ENCODE measurements at regions not wholly inside any gene's neighbourhood (a gene's known extent, or its start where the extent isn't known, plus 50 kb on each side); places are given as distances from the start of the nearest gene placed in this dataset.

- no peaks in the 10 kb centered on the region for H3K9me3 ChIP-seq (ENCODE audit: low read length)
- H3K4me2 ChIP-seq (ENCODE audit: low read depth, low read length, poor library complexity, severe bottlenecking), result no peak overlapping the region
- H2AFZ ChIP-seq (ENCODE audit: low read length), result no peak overlapping the region
- no peaks in the 10 kb centered on the region for H3K27me3 ChIP-seq (ENCODE audit: low read length)
- no peaks in the 10 kb centered on the region for H3K4me1 ChIP-seq (ENCODE audit: low read length)
- no peaks in the 10 kb centered on the region for H3K9me2 ChIP-seq (replicated peaks; ENCODE audit: insufficient read depth, low read length)
- H3K27ac ChIP-seq (ENCODE audit: low read length), result no peak overlapping the region
- no peaks in the 10 kb centered on the region for H4K20me1 ChIP-seq (ENCODE audit: insufficient read depth, low read depth, low read length)
- H3K36me3 ChIP-seq (ENCODE audit: insufficient read depth, low read length), result no peaks in the 10 kb centered on the region
- H3K4me3 ChIP-seq (ENCODE audit: low read length), result no peak overlapping the region
- H3K79me2 ChIP-seq (ENCODE audit: low read length), result no peaks in the 10 kb centered on the region
- no peak overlapping the region for H3K9ac ChIP-seq (ENCODE audit: low read length)
- no peak for DNase-seq
These were observed 147.1 kb downstream of the NHLRC3 start for GRCh38 chr13:39185326-39185725.

GRCh38 chr13:39186205-39186875 is 148.1 kb downstream of the NHLRC3 start:
- no peaks in the 10 kb centered on the region for H4K20me1 ChIP-seq (ENCODE audit: insufficient read depth, low read depth, low read length)
- no peaks in the 10 kb centered on the region for H3K9me2 ChIP-seq (replicated peaks; ENCODE audit: insufficient read depth, low read length)
- no peak overlapping the region for H3K4me3 ChIP-seq (ENCODE audit: low read length)
- no peaks in the 10 kb centered on the region for H3K4me1 ChIP-seq (ENCODE audit: low read length)
- H2AFZ ChIP-seq (ENCODE audit: low read length), result no peak overlapping the region
- H3K27me3 ChIP-seq (ENCODE audit: low read length), result no peaks in the 10 kb centered on the region
- no peaks in the 10 kb centered on the region for H3K36me3 ChIP-seq (ENCODE audit: insufficient read depth, low read length)
- no peak overlapping the region for H3K4me2 ChIP-seq (ENCODE audit: low read depth, low read length, poor library complexity, severe bottlenecking)
- no peak for DNase-seq
- H3K79me2 ChIP-seq (ENCODE audit: low read length), result no peaks in the 10 kb centered on the region
- H3K9me3 ChIP-seq (ENCODE audit: low read length), result no peaks in the 10 kb centered on the region
- H3K9ac ChIP-seq (ENCODE audit: low read length), result no peak overlapping the region
- no peak overlapping the region for H3K27ac ChIP-seq (ENCODE audit: low read length)

- Histone ChIP-seq H3K9me3 (ENCODE audit: low read length) (no peaks in the 10 kb centered on the region), H3K27me3 (ENCODE audit: low read length) (no peaks in the 10 kb centered on the region), H3K4me2 (ENCODE audit: low read depth, low read length, poor library complexity, severe bottlenecking) (no peak overlapping the region), H3K9me2 (replicated peaks; ENCODE audit: insufficient read depth, low read length) (no peaks in the 10 kb centered on the region), H3K36me3 (ENCODE audit: insufficient read depth, low read length) (no peaks in the 10 kb centered on the region), H3K9ac (ENCODE audit: low read length) (no peak overlapping the region), H3K4me3 (ENCODE audit: low read length) (no peak overlapping the region), H3K4me1 (ENCODE audit: low read length) (no peaks in the 10 kb centered on the region), H3K79me2 (ENCODE audit: low read length) (no peaks in the 10 kb centered on the region), H4K20me1 (ENCODE audit: insufficient read depth, low read depth, low read length) (no peaks in the 10 kb centered on the region), H2AFZ (ENCODE audit: low read length) (no peak overlapping the region), H3K27ac (ENCODE audit: low read length) (no peak overlapping the region)
- DNase-seq, result no peak
These were observed 151.5 kb downstream of the NHLRC3 start for GRCh38 chr13:39189778-39190177.

GRCh38 chr13:39196965-39197646 is 158.8 kb downstream of the NHLRC3 start:
- no peaks in the 10 kb centered on the region for H3K79me2 ChIP-seq (ENCODE audit: low read length)
- no peak overlapping the region for H3K27ac ChIP-seq (ENCODE audit: low read length)
- H3K9me3 ChIP-seq (ENCODE audit: low read length), result no peaks in the 10 kb centered on the region
- H3K27me3 ChIP-seq (ENCODE audit: low read length), result no peaks in the 10 kb centered on the region
- no peak overlapping the region for H3K9ac ChIP-seq (ENCODE audit: low read length)
- H3K36me3 ChIP-seq (ENCODE audit: insufficient read depth, low read length), result no peaks in the 10 kb centered on the region
- H2AFZ ChIP-seq (ENCODE audit: low read length), result no peak overlapping the region
- DNase-seq, result no peak
- 0 out of 2 replicates have a peak, but pooled peaks cover 3% of the 10 kb centered on the region for H3K4me1 ChIP-seq (ENCODE audit: low read length)
- H4K20me1 ChIP-seq (ENCODE audit: insufficient read depth, low read depth, low read length), result no peaks in the 10 kb centered on the region
- no peak overlapping the region for H3K4me3 ChIP-seq (ENCODE audit: low read length)
- no peak overlapping the region for H3K4me2 ChIP-seq (ENCODE audit: low read depth, low read length, poor library complexity, severe bottlenecking)
- H3K9me2 ChIP-seq (replicated peaks; ENCODE audit: insufficient read depth, low read length), result no peaks in the 10 kb centered on the region

GRCh38 chr13:39197647-39198007 is 159.4 kb downstream of the NHLRC3 start:
- Histone ChIP-seq H3K4me1 (ENCODE audit: low read length) (0 out of 2 replicates have a peak, but pooled peaks cover 3% of the 10 kb centered on the region), H3K79me2 (ENCODE audit: low read length) (no peaks in the 10 kb centered on the region), H3K27ac (ENCODE audit: low read length) (no peak overlapping the region), H3K4me3 (ENCODE audit: low read length) (no peak overlapping the region), H3K27me3 (ENCODE audit: low read length) (no peaks in the 10 kb centered on the region), H2AFZ (ENCODE audit: low read length) (no peak overlapping the region), H3K4me2 (ENCODE audit: low read depth, low read length, poor library complexity, severe bottlenecking) (no peak overlapping the region), H3K9ac (ENCODE audit: low read length) (no peak overlapping the region), H3K9me3 (ENCODE audit: low read length) (no peaks in the 10 kb centered on the region), H3K36me3 (ENCODE audit: insufficient read depth, low read length) (no peaks in the 10 kb centered on the region), H3K9me2 (replicated peaks; ENCODE audit: insufficient read depth, low read length) (no peaks in the 10 kb centered on the region), H4K20me1 (ENCODE audit: insufficient read depth, low read depth, low read length) (no peaks in the 10 kb centered on the region)
- no peak for DNase-seq

- no peak overlapping the region for H3K4me2 ChIP-seq (ENCODE audit: low read depth, low read length, poor library complexity, severe bottlenecking)
- H3K4me3 ChIP-seq (ENCODE audit: low read length), result no peak overlapping the region
- H3K27ac ChIP-seq (ENCODE audit: low read length), result no peak overlapping the region
- no peak overlapping the region for H3K9ac ChIP-seq (ENCODE audit: low read length)
- H3K4me1 ChIP-seq (ENCODE audit: low read length), result 0 out of 2 replicates have a peak, but pooled peaks cover 3% of the 10 kb centered on the region
- no peaks in the 10 kb centered on the region for H3K9me3 ChIP-seq (ENCODE audit: low read length)
- no peaks in the 10 kb centered on the region for H3K9me2 ChIP-seq (replicated peaks; ENCODE audit: insufficient read depth, low read length)
- DNase-seq, result no peak
- no peaks in the 10 kb centered on the region for H3K79me2 ChIP-seq (ENCODE audit: low read length)
- H3K27me3 ChIP-seq (ENCODE audit: low read length), result no peaks in the 10 kb centered on the region
- no peaks in the 10 kb centered on the region for H3K36me3 ChIP-seq (ENCODE audit: insufficient read depth, low read length)
- H4K20me1 ChIP-seq (ENCODE audit: insufficient read depth, low read depth, low read length), result no peaks in the 10 kb centered on the region
- H2AFZ ChIP-seq (ENCODE audit: low read length), result no peak overlapping the region
These were observed 162.1 kb downstream of the NHLRC3 start for GRCh38 chr13:39200249-39200910.

GRCh38 chr13:39201180-39201579 is 162.9 kb downstream of the NHLRC3 start:
- no peak for DNase-seq
- H2AFZ ChIP-seq (ENCODE audit: low read length), result no peak overlapping the region

GRCh38 chr13:39202746-39203145 is 164.5 kb downstream of the NHLRC3 start:
- no peaks in the 10 kb centered on the region for H3K79me2 ChIP-seq (ENCODE audit: low read length)
- H3K9me3 ChIP-seq (ENCODE audit: low read length), result no peaks in the 10 kb centered on the region
- no peaks in the 10 kb centered on the region for H3K36me3 ChIP-seq (ENCODE audit: insufficient read depth, low read length)
- no peaks in the 10 kb centered on the region for H3K4me1 ChIP-seq (ENCODE audit: low read length)
- no peak overlapping the region for H3K4me3 ChIP-seq (ENCODE audit: low read length)
- no peak for DNase-seq
- no peaks in the 10 kb centered on the region for H4K20me1 ChIP-seq (ENCODE audit: insufficient read depth, low read depth, low read length)
- H3K4me2 ChIP-seq (ENCODE audit: low read depth, low read length, poor library complexity, severe bottlenecking), result no peak overlapping the region
- H3K9me2 ChIP-seq (replicated peaks; ENCODE audit: insufficient read depth, low read length), result no peaks in the 10 kb centered on the region
- H2AFZ ChIP-seq (ENCODE audit: low read length), result no peak overlapping the region
- no peaks in the 10 kb centered on the region for H3K27me3 ChIP-seq (ENCODE audit: low read length)
- no peak overlapping the region for H3K9ac ChIP-seq (ENCODE audit: low read length)
- no peak overlapping the region for H3K27ac ChIP-seq (ENCODE audit: low read length)

More at GRCh38 chr13:39201180-39201579, 162.9 kb downstream of the NHLRC3 start:
- Histone ChIP-seq H3K27me3 (ENCODE audit: low read length) (no peaks in the 10 kb centered on the region), H3K4me3 (ENCODE audit: low read length) (no peak overlapping the region), H3K9ac (ENCODE audit: low read length) (no peak overlapping the region), H3K27ac (ENCODE audit: low read length) (no peak overlapping the region), H3K79me2 (ENCODE audit: low read length) (no peaks in the 10 kb centered on the region), H4K20me1 (ENCODE audit: insufficient read depth, low read depth, low read length) (no peaks in the 10 kb centered on the region), H3K4me1 (ENCODE audit: low read length) (0 out of 2 replicates have a peak, but pooled peaks cover 3% of the 10 kb centered on the region), H3K9me2 (replicated peaks; ENCODE audit: insufficient read depth, low read length) (no peaks in the 10 kb centered on the region), H3K9me3 (ENCODE audit: low read length) (no peaks in the 10 kb centered on the region), H3K36me3 (ENCODE audit: insufficient read depth, low read length) (no peaks in the 10 kb centered on the region), H3K4me2 (ENCODE audit: low read depth, low read length, poor library complexity, severe bottlenecking) (no peak overlapping the region)

Data from Karpas-422 (cell line).